Breast epithelium (tissue), 3 donors: ENCODE measurements at regions not wholly inside any gene's neighbourhood (a gene's known extent, or its start where the extent isn't known, plus 50 kb on each side); places are given as distances from the start of the nearest gene placed in this dataset.

Source experiments
- POLR2A ChIP-seq: fragments of 450-650 bp; IDR thresholded peaks from one replicate; pipeline ENCODE4 v1.6.1; 2016; ENCODE audit warnings: antibody characterized with exemption, mild to moderate bottlenecking, moderate library complexity
- POLR2AphosphoS5 ChIP-seq, 3 donors: sonication (generic); formaldehyde crosslinking; IDR thresholded peaks; one replicate each; pipeline ENCODE4 v1.6.1; 2017; ENCODE audit warnings: antibody characterized with exemption in 3 of 3
- TF ChIP-seq, protein P1 (sequence below), 3 donors: fragments of 450-650 bp; IDR thresholded peaks; one replicate each; pipeline ENCODE4 v1.5.1; 2016 to 2017; ENCODE audit warnings: antibody characterized with exemption in 3 of 3, mild to moderate bottlenecking in 3 of 3, moderate library complexity in 3 of 3

DNA sequence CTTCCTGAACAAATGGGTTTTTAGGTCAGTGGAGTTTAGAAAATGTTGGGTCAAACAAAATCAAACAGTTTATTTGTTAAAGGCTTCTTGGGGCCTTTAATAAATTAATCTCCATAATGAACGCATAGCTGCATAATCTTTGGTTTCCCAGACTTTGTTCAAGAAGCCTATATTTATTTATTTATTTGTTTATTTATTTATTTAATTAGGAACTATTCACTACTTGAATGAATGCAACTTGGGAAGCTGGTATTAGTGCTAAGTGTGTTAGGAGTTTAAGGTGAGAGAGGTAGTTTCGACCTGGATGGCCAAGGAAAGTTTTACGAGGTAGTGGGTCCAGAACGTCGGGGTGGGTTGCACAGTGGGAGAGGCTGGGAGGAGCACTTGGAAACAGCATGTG is 281.9 kb upstream of the C2CD4B start:
- TF ChIP-seq, protein P1, sequence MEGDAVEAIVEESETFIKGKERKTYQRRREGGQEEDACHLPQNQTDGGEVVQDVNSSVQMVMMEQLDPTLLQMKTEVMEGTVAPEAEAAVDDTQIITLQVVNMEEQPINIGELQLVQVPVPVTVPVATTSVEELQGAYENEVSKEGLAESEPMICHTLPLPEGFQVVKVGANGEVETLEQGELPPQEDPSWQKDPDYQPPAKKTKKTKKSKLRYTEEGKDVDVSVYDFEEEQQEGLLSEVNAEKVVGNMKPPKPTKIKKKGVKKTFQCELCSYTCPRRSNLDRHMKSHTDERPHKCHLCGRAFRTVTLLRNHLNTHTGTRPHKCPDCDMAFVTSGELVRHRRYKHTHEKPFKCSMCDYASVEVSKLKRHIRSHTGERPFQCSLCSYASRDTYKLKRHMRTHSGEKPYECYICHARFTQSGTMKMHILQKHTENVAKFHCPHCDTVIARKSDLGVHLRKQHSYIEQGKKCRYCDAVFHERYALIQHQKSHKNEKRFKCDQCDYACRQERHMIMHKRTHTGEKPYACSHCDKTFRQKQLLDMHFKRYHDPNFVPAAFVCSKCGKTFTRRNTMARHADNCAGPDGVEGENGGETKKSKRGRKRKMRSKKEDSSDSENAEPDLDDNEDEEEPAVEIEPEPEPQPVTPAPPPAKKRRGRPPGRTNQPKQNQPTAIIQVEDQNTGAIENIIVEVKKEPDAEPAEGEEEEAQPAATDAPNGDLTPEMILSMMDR (IDR thresholded peaks at IDR 0.05) = no peak
- no peak for TF ChIP-seq POLR2AphosphoS5 (IDR thresholded peaks at IDR 0.05)
- no peak for TF ChIP-seq POLR2A
